ENCODE measurements at regions not wholly inside any gene's neighbourhood (a gene's known extent, or its start where the extent isn't known, plus 50 kb on each side); places are given as distances from the start of the nearest gene placed in this dataset.

- H3K4me3 ChIP-seq (ENCODE audit: low read length in 2 of 2): no peak overlapping the region
- no peaks in the 10 kb centered on the region for H3K4me1 Mint-ChIP-seq
- H3K9me3 Mint-ChIP-seq: peaks cover 0 to 8% (median 5%) of the 10 kb centered on the region in 8 donors
- intact Hi-C loops (cut with micrococcal nuclease): no loop called here
- H3K27me3 Mint-ChIP-seq: no peaks in the 10 kb centered on the region
- ChIA-PET POLR2A (ENCODE audit: partially characterized antibody) (no interaction called here), CTCF (ENCODE audit: partially characterized antibody) (interaction anchor here (1.3 kb wide), 1 partner anchor 572 kb away, joined by 3 read pairs; no protein-coding TSS in a partner anchor)
- H3K4me1 ChIP-seq (ENCODE audit: insufficient read depth, low read length): no peaks in the 10 kb centered on the region
- H3K36me3 ChIP-seq (ENCODE audit: insufficient read depth, low read length): no peaks in the 10 kb centered on the region
- H3K4me3 Mint-ChIP-seq: no peak overlapping the region
- no peaks in the 10 kb centered on the region for H3K36me3 Mint-ChIP-seq
- H3K27me3 ChIP-seq (ENCODE audit: insufficient read depth, low read length): no peaks in the 10 kb centered on the region
- H3K27ac ChIP-seq (ENCODE audit: low read depth, low read length): no peak overlapping the region
- no peak for DNase-seq
- no peak overlapping the region for H3K27ac Mint-ChIP-seq
- no peaks in the 10 kb centered on the region for H3K9me3 ChIP-seq (ENCODE audit: control insufficient read depth in 1 of 2, low read length in 2 of 2)
Measured at GRCh38 chr3:19748782-19749447, 185.1 kb downstream of the EFHB start.

- no peak overlapping the region for H3K4me3 Mint-ChIP-seq
- no peak overlapping the region for H3K27ac ChIP-seq (ENCODE audit: low read depth, low read length)
- no peak for DNase-seq
- H3K9me3 ChIP-seq (ENCODE audit: control insufficient read depth in 1 of 2, low read length in 2 of 2): no peaks in the 10 kb centered on the region
- H3K4me1 Mint-ChIP-seq: no peaks in the 10 kb centered on the region
- no peaks in the 10 kb centered on the region for H3K36me3 Mint-ChIP-seq
- ChIA-PET POLR2A (ENCODE audit: partially characterized antibody) (no interaction called here), CTCF (ENCODE audit: partially characterized antibody) (no interaction called here)
- peaks cover 0 to 5% (median 0%) of the 10 kb centered on the region in 8 donors for H3K9me3 Mint-ChIP-seq
- no peaks in the 10 kb centered on the region for H3K4me1 ChIP-seq (ENCODE audit: insufficient read depth, low read length)
- H3K27me3 Mint-ChIP-seq: peaks cover 0 to 1% of the 10 kb centered on the region in 2 donors
- no peaks in the 10 kb centered on the region for H3K36me3 ChIP-seq (ENCODE audit: insufficient read depth, low read length)
- no peak overlapping the region for H3K27ac Mint-ChIP-seq
- H3K4me3 ChIP-seq (ENCODE audit: low read length in 2 of 2): no peak overlapping the region
- no peaks in the 10 kb centered on the region for H3K27me3 ChIP-seq (ENCODE audit: insufficient read depth, low read length)
- intact Hi-C loops (cut with micrococcal nuclease): no loop called here
Measured at GRCh38 chr3:19744047-19744446, 190.0 kb downstream of the EFHB start.

GRCh38 chr3:19742935-19743334 lies 191.1 kb downstream of the EFHB start:
- DNase-seq: no peak
- Mint-ChIP-seq H3K27ac (no peak overlapping the region), H3K36me3 (no peaks in the 10 kb centered on the region), H3K27me3 (peaks cover 0 to 1% of the 10 kb centered on the region in 2 donors), H3K4me1 (no peaks in the 10 kb centered on the region), H3K9me3 (peaks cover 0 to 5% (median 0%) of the 10 kb centered on the region in 8 donors), H3K4me3 (no peak overlapping the region)
- intact Hi-C loops (cut with micrococcal nuclease): no loop called here
- Histone ChIP-seq H3K27me3 (ENCODE audit: insufficient read depth, low read length) (no peaks in the 10 kb centered on the region), H3K9me3 (ENCODE audit: control insufficient read depth in 1 of 2, low read length in 2 of 2) (no peaks in the 10 kb centered on the region), H3K36me3 (ENCODE audit: insufficient read depth, low read length) (no peaks in the 10 kb centered on the region), H3K4me3 (ENCODE audit: low read length in 2 of 2) (no peak overlapping the region), H3K4me1 (ENCODE audit: insufficient read depth, low read length) (no peaks in the 10 kb centered on the region), H3K27ac (ENCODE audit: low read depth, low read length) (no peak overlapping the region)
- POLR2A ChIA-PET (ENCODE audit: partially characterized antibody): no interaction called here
- CTCF ChIA-PET (ENCODE audit: partially characterized antibody): no interaction called here

GRCh38 chr3:19739504-19739903 lies 194.5 kb downstream of the EFHB start:
- Histone ChIP-seq H3K4me1 (ENCODE audit: insufficient read depth, low read length) (no peaks in the 10 kb centered on the region), H3K36me3 (ENCODE audit: insufficient read depth, low read length) (no peaks in the 10 kb centered on the region), H3K9me3 (ENCODE audit: control insufficient read depth in 1 of 2, low read length in 2 of 2) (no peaks in the 10 kb centered on the region), H3K27ac (ENCODE audit: low read depth, low read length) (no peak overlapping the region), H3K27me3 (ENCODE audit: insufficient read depth, low read length) (no peaks in the 10 kb centered on the region), H3K4me3 (ENCODE audit: low read length in 2 of 2) (no peak overlapping the region)
- Mint-ChIP-seq H3K4me3 (no peak overlapping the region), H3K36me3 (no peaks in the 10 kb centered on the region), H3K9me3 (peaks cover 0 to 5% (median 0%) of the 10 kb centered on the region in 8 donors), H3K27ac (no peak overlapping the region), H3K27me3 (peaks cover 1 to 2% of the 10 kb centered on the region in 2 donors), H3K4me1 (no peaks in the 10 kb centered on the region)
- no peak for DNase-seq
- ChIA-PET POLR2A (ENCODE audit: partially characterized antibody) (no interaction called here), CTCF (ENCODE audit: partially characterized antibody) (no interaction called here)
- intact Hi-C loops (cut with micrococcal nuclease): no loop called here

- Mint-ChIP-seq H3K27me3 (peaks cover 1 to 2% of the 10 kb centered on the region in 2 donors), H3K4me3 (no peak overlapping the region), H3K27ac (no peak overlapping the region), H3K36me3 (no peaks in the 10 kb centered on the region), H3K4me1 (no peaks in the 10 kb centered on the region), H3K9me3 (peaks cover 0 to 5% (median 0%) of the 10 kb centered on the region in 8 donors)
- intact Hi-C loops (cut with micrococcal nuclease): no loop called here
- Histone ChIP-seq H3K4me1 (ENCODE audit: insufficient read depth, low read length) (no peaks in the 10 kb centered on the region), H3K27ac (ENCODE audit: low read depth, low read length) (no peak overlapping the region), H3K27me3 (ENCODE audit: insufficient read depth, low read length) (no peaks in the 10 kb centered on the region), H3K9me3 (ENCODE audit: control insufficient read depth in 1 of 2, low read length in 2 of 2) (no peaks in the 10 kb centered on the region), H3K4me3 (ENCODE audit: low read length in 2 of 2) (no peak overlapping the region), H3K36me3 (ENCODE audit: insufficient read depth, low read length) (no peaks in the 10 kb centered on the region)
- DNase-seq: no peak
- POLR2A ChIA-PET (ENCODE audit: partially characterized antibody): no interaction called here
- CTCF ChIA-PET (ENCODE audit: partially characterized antibody): no interaction called here
Measured at GRCh38 chr3:19738846-19739245, 195.2 kb downstream of the EFHB start.

- ChIA-PET POLR2A (ENCODE audit: partially characterized antibody) (no interaction called here), CTCF (ENCODE audit: partially characterized antibody) (no interaction called here)
- no peaks in the 10 kb centered on the region for H3K4me1 ChIP-seq (ENCODE audit: insufficient read depth, low read length)
- Mint-ChIP-seq H3K4me3 (no peak overlapping the region), H3K9me3 (peaks cover 0 to 5% (median 0%) of the 10 kb centered on the region in 8 donors), H3K4me1 (no peaks in the 10 kb centered on the region), H3K27me3 (peaks cover 0 to 2% of the 10 kb centered on the region in 2 donors), H3K36me3 (no peaks in the 10 kb centered on the region), H3K27ac (no peak overlapping the region)
- no peak for DNase-seq
- intact Hi-C loops (cut with micrococcal nuclease): no loop called here
- no peak overlapping the region for H3K4me3 ChIP-seq (ENCODE audit: low read length in 2 of 2)
- no peaks in the 10 kb centered on the region for H3K27me3 ChIP-seq (ENCODE audit: insufficient read depth, low read length)
- H3K27ac ChIP-seq (ENCODE audit: low read depth, low read length): no peak overlapping the region
- H3K9me3 ChIP-seq (ENCODE audit: control insufficient read depth in 1 of 2, low read length in 2 of 2): no peaks in the 10 kb centered on the region
- H3K36me3 ChIP-seq (ENCODE audit: insufficient read depth, low read length): no peaks in the 10 kb centered on the region
Measured at GRCh38 chr3:19735111-19735510, 198.9 kb downstream of the EFHB start.

GRCh38 chr3:19734453-19734852 lies 199.6 kb downstream of the EFHB start:
- Histone ChIP-seq H3K4me3 (ENCODE audit: low read length in 2 of 2) (no peak overlapping the region), H3K36me3 (ENCODE audit: insufficient read depth, low read length) (no peaks in the 10 kb centered on the region), H3K27ac (ENCODE audit: low read depth, low read length) (no peak overlapping the region), H3K4me1 (ENCODE audit: insufficient read depth, low read length) (no peaks in the 10 kb centered on the region), H3K9me3 (ENCODE audit: control insufficient read depth in 1 of 2, low read length in 2 of 2) (no peaks in the 10 kb centered on the region), H3K27me3 (ENCODE audit: insufficient read depth, low read length) (no peaks in the 10 kb centered on the region)
- Mint-ChIP-seq H3K4me1 (no peaks in the 10 kb centered on the region), H3K27ac (no peak overlapping the region), H3K36me3 (no peaks in the 10 kb centered on the region), H3K27me3 (peaks cover 0 to 2% of the 10 kb centered on the region in 2 donors), H3K9me3 (peaks cover 0 to 8% (median 0%) of the 10 kb centered on the region in 8 donors), H3K4me3 (no peak overlapping the region)
- POLR2A ChIA-PET (ENCODE audit: partially characterized antibody): no interaction called here
- CTCF ChIA-PET (ENCODE audit: partially characterized antibody): no interaction called here
- DNase-seq: no peak
- intact Hi-C loops (cut with micrococcal nuclease): no loop called here

- POLR2A ChIA-PET (ENCODE audit: partially characterized antibody): no interaction called here
Measured at GRCh38 chr3:19725000-19725399, 209.0 kb downstream of the EFHB start.

More at GRCh38 chr3:19725000-19725399, 209.0 kb downstream of the EFHB start:
- no peaks in the 10 kb centered on the region for H3K27me3 Mint-ChIP-seq
- intact Hi-C loops (cut with micrococcal nuclease): no loop called here
- H3K36me3 Mint-ChIP-seq: no peaks in the 10 kb centered on the region
- H3K9me3 Mint-ChIP-seq: peaks cover 0 to 3% (median 0%) of the 10 kb centered on the region in 8 donors
- Histone ChIP-seq H3K27me3 (ENCODE audit: insufficient read depth, low read length) (no peaks in the 10 kb centered on the region), H3K4me1 (ENCODE audit: insufficient read depth, low read length) (no peaks in the 10 kb centered on the region), H3K27ac (ENCODE audit: low read depth, low read length) (no peak overlapping the region), H3K36me3 (ENCODE audit: insufficient read depth, low read length) (no peaks in the 10 kb centered on the region), H3K4me3 (ENCODE audit: low read length in 2 of 2) (no peak overlapping the region), H3K9me3 (ENCODE audit: control insufficient read depth in 1 of 2, low read length in 2 of 2) (no peaks in the 10 kb centered on the region)
- no peak overlapping the region for H3K27ac Mint-ChIP-seq
- no peak overlapping the region for H3K4me3 Mint-ChIP-seq
- no peak for DNase-seq
- CTCF ChIA-PET (ENCODE audit: partially characterized antibody): no interaction called here
- H3K4me1 Mint-ChIP-seq: no peaks in the 10 kb centered on the region

Measured in CD4-positive, alpha-beta memory T cell (primary cell).